OCI-LY1 (cell line): ENCODE measurements at regions not wholly inside any gene's neighbourhood (a gene's known extent, or its start where the extent isn't known, plus 50 kb on each side); places are given as distances from the start of the nearest gene placed in this dataset.

Experiments
- EZH2 ChIP-seq: fragments of 200-600 bp; sonication (generic), shearing (Covaris generic); IDR thresholded peaks from 2 replicates; pipeline ENCODE4 v1.8.0; 2017; ENCODE audit warnings: borderline replicate concordance, mixed run types, mild to moderate bottlenecking, antibody characterized with exemption, low read length, moderate library complexity, mixed read lengths
- TF ChIP-seq, protein P1 (sequence below): fragments of 200-600 bp; sonication (generic), shearing (Covaris generic); IDR thresholded peaks from 2 replicates; pipeline ENCODE4 v1.5.1; 2017; ENCODE audit warnings: mild to moderate bottlenecking, antibody characterized with exemption, low read length, moderate library complexity, mixed read lengths

DNA sequence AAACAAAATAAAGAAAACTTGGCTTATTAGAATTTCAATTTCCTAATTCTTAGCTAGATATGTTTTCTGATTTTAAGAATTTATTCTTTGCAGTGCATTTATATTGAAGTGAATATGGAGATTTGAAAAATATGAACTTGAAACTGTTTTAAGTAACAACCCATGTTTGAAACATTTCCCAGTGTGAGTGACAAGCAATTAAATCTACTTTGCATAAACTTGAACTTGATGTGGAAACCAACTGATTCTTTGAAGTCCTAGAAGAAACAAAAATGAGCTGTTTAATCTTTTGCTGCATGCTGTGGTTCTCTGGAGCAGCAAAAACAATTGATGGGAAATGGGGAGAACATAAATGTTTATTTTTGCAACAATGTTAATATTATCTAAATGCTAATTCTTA lies 430.2 kb downstream of the ARL4A start:
- TF ChIP-seq, protein P1, sequence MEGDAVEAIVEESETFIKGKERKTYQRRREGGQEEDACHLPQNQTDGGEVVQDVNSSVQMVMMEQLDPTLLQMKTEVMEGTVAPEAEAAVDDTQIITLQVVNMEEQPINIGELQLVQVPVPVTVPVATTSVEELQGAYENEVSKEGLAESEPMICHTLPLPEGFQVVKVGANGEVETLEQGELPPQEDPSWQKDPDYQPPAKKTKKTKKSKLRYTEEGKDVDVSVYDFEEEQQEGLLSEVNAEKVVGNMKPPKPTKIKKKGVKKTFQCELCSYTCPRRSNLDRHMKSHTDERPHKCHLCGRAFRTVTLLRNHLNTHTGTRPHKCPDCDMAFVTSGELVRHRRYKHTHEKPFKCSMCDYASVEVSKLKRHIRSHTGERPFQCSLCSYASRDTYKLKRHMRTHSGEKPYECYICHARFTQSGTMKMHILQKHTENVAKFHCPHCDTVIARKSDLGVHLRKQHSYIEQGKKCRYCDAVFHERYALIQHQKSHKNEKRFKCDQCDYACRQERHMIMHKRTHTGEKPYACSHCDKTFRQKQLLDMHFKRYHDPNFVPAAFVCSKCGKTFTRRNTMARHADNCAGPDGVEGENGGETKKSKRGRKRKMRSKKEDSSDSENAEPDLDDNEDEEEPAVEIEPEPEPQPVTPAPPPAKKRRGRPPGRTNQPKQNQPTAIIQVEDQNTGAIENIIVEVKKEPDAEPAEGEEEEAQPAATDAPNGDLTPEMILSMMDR, result no peak
- TF ChIP-seq EZH2, result no peak
